GM18519 (cell line): ENCODE measurements at regions not wholly inside any gene's neighbourhood (a gene's known extent, or its start where the extent isn't known, plus 50 kb on each side); places are given as distances from the start of the nearest gene placed in this dataset.
"Not testable (repeated sequence)": the region's sequence is repeated elsewhere in the genome, so short reads cannot be mapped to it uniquely, and the experiment has no call there.

ENCODE experiments used
- ATAC-seq: cut with Tn5 transposase; IDR thresholded peaks from one replicate; pipeline ENCODE4 v1.9.1; 2021; ENCODE audit warnings: mild to moderate bottlenecking, moderate library complexity; ENCODE audit not compliant: unreplicated experiment, low FRiP score

DNA sequence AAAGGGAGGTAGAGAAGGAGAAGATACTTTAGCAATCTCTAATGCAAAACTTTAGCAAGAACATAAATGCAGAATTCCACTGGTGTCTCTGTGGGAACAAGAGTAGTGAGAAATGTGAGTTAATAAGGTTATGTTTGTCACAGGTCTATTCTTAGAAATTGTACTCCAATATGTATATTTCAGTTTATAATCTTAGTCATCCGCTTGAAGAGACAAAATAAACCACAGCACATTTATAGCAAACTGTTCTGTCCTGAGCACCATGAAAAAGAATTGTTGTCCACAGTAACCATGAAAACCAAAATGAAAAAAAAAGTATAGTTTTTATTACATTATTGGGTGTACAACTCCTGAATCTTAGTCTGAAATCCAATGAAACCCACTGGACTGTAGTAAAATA, 93.6 kb upstream of the TSLP start:
- no peak for ATAC-seq

DNA sequence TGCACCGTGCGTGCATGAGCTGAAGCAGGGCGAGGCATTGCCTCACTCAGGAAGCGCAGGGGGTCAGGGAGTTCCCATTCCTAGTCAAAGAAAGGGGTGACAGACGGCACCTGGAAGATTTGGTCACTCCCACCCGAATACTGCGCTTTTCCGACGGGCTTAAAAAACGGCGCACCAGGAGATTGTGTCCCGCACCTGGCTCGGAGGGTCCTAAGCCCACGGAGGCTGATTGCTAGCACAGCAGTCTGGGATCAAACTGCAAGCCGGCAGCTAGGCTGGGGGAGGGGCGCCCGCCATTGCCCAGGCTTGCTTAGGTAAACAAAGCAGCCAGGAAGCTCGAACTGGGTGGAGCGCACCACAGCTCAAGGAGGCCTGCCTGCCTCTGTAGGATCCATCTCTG, 85.6 kb upstream of the TSLP start:
- ATAC-seq, result not testable (repeated sequence)

DNA sequence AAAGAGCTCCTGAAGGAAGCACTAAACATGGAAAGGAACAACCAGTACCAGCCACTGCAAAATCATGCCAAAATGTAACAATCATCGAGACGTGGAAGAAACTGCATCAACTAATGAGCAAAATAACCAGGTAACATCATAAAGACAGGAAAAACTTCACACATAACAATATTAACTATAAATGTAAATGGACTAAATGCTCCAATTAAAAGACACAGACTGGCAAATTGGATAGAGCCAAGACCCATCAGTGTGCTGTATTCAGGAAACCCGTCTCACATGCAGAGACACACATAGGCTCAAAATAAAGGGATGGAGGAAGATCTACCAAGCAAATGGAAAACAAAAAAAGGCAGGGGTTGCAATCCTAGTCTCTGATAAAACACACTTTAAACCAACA, 83.9 kb upstream of the TSLP start:
- not testable (repeated sequence) for ATAC-seq

DNA sequence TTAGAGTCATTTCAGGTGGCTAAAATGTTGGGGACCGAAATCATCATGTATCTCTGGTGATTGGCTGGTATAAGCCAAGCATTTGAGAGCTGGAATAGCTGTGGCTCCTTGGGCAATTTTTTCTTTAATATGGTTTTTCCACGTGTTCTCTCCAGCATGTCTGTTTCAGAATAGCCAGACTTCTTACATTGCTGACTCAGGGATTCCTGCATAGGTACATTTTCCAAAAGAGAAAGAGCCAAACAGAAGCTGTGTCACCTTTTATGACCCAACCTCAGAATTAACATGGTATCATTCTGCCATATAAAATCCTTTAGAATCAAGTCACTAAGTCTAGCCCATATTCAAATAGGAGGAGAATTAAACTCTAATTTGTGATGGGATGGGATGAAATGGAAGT, 74.8 kb upstream of the TSLP start:
- ATAC-seq, result no peak

DNA sequence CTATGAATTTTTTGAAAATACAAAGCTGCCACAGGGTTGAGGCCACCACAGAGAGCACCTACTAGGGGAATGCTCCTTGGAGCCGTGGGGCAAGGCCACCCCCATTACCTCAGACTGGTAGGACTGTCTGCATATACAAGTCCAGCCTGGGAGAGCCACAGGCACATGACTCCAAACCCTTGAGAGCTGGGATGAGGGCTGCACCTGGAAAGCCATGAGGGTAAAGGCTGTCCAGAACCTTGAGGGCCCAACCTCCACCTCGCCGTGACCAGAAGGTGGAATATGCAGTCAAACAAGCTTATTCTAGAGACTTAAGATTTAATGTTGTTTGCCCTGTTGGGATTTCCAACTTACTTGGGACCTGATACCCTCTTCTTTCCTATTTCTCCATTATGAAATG, 69.5 kb upstream of the TSLP start:
- no peak for ATAC-seq

DNA sequence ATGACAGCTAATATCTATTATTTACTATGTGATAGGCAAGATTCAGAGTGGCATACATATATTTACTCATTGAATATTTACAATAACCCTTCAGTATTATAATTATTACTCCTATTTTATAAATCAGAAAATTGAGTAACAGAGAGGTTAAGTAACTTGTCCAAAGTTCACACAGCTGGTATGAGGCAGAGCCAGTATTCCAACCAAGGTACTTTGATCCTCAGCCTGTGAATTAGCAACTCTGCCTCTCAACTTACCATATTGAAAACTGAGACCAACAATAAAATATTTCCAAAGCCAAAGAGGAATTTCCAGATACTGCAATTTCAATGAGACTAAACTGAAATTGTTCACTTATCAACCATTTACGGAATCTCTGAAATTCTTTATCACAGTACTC, 67.9 kb upstream of the TSLP start:
- ATAC-seq, result no peak

DNA sequence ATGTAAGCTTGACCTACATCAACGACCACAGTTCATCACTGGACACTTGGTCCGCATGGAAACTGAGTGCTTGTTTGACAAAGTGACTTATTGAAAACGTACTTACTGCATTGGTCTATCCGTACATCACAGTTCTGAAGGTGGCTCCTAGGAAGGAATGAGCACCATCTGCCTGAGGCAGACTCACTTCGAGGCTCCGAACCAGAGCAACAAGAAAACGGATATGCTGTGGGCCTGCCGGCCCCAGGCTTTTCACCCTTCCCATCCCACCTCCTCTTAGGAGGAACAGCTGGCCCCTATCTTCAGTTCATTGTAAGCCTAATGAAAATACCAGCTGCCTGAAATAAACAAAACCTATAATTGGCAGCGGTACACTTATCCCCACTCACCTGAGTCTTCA, 67.2 kb upstream of the TSLP start:
- no peak for ATAC-seq

DNA sequence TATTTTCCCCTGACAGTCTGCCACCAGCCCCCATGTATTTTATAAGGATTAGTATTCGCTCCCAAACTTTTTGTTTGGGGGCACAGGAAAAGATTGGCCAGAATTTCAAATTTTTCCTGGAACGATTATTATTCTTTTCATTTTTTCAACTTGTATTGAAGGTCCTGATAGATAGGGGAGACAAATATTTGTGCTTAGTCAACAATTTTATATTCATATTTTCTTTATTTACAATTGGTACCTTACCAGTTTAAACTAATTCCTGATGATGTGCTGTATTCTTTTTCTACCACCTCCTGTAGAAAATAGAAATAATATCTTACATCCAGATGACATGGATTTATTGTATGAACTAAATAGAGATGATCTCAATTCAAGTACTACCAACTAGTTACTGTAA, 60.7 kb upstream of the TSLP start:
- ATAC-seq, result no peak

DNA sequence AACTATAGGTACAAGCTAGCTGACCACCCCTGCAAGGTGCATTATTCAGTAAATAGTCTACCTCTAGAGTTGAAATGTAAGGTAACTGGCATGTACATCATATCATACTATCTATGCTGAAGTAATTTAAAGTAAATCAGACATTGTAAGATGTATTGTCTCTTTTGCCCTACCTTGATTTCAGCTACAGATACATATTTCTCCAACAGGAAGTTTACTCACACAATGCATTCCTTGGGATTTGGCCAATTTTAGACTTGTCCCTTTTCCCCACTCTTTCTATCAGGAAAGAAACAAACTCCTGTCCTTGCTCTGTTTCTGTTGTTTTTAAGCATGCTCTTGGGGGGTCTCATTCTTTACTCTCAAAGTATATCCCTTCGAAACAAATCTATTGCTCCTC, 58.5 kb upstream of the TSLP start:
- no peak for ATAC-seq

DNA sequence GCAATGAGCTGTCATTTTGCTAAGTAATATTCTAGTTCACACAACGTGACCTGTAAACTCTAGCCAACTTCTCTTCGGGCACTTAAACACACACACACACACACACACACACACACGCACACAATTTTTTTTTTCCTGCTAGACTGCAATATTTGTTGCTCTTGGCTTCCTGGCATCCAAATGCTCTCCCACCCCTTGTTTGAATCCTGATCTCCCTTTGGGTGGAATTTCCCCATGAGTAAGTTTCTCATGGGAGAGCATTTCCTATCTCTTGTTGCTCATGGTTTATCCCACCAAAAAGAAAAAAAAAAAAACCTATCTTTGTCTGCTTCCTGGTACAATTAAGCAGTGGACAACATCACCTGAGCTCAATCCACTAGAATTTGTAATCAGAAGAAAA, 54.7 kb upstream of the TSLP start:
- no peak for ATAC-seq

DNA sequence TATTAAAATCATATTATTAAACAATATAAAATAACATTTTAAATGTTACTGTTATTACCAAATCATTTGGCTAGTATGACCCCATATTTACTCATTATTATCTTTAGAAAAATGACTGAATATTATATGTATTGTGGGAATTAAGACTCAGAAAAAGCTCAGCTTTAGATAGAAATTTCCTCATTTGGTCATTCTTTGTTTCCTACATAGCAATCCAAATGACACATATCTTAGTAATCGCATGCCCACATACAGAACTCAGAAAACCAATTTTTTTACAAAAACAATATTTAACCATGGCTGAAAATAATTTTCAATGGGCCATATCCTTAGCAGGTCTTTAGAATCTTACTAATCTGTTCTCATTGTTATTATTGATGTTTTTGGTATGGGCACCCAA, 53.8 kb upstream of the TSLP start:
- no peak for ATAC-seq
